CD4-positive, alpha-beta T cell treated with Interleukin-21 for 1 hour (primary cell): ENCODE measurements at regions not wholly inside any gene's neighbourhood (a gene's known extent, or its start where the extent isn't known, plus 50 kb on each side); places are given as distances from the start of the nearest gene placed in this dataset.
"Not testable (repeated sequence)": the region's sequence is repeated elsewhere in the genome, so short reads cannot be mapped to it uniquely, and the experiment has no call there.

ENCODE experiments used
- DNase-seq: peaks from one replicate; pipeline ENCODE4 v3.0.0-alpha.2; 2020

DNA sequence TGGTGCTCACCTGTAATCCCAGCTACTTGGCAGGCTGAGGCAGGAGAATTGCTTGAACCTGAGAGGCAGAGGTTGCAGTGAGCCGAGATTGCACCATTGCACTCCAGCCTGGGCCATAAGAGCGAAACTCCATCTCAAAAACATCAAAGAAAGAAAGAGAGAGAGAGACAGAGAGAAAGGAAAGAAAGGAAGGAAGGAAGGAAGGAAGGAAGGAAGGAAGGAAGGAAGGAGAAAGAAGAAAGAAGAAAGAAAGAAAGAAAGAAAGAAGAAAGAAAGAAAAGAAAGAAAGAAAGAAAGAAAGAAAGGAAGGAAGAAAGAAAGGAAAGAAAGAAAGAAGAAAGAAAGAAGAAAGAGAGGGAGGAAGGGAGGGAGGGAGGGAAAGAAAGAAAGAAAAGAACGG lies 69.4 kb upstream of the SLC25A33 start:
- not testable (repeated sequence) for DNase-seq

DNA sequence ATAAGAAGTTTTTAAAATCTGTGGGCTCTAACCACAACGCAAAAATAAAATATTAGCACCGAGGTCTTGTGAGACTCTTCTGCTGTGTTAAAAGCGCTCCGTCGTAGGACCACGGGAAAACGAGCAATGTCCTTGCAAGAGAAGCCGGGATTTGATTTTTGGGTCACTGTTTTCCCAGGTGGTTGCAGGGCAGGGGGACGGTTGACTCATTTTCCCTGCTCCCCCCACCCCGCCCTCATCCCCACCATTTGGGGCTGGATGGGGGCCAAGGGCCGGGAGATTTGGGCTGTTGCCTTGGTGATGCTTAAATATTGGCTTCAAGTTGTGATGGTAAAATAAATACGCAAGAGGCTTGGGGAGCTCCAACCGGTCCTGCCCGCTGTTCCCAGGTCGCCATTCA lies 67.6 kb upstream of the SLC25A33 start:
- DNase-seq, result no peak

DNA sequence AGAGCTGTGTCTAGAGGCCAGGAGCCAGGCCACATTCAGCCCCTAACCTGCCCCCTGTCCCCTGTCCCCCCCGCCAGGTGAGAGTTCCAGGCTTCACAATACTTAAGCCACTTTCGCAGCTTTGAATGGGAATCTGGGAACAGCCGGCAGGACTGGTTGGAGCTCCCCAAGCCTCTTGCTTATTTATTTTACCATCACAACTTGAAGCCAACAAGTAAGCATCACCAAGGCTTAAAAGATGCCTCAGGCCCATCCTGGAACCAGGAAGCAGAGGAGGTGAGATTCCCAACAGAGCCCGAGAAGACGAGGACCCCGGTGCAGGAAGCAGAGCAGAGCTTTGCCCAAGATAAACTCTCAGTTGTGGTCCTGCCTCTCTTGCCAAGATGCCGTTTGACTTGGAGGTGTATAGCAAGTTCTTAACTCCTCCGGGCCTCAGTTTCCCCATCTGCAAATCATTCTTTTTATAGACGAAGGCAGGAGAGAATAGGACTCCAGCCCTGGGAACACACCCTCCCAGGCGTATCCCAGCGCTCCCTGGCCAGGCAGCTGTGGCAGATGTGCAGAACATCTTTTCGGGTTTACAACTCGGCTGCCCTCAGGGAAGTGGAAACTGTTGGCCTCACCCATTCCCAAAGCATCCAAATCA lies 66.8 kb upstream of the SLC25A33 start:
- DNase-seq, result no peak

DNA sequence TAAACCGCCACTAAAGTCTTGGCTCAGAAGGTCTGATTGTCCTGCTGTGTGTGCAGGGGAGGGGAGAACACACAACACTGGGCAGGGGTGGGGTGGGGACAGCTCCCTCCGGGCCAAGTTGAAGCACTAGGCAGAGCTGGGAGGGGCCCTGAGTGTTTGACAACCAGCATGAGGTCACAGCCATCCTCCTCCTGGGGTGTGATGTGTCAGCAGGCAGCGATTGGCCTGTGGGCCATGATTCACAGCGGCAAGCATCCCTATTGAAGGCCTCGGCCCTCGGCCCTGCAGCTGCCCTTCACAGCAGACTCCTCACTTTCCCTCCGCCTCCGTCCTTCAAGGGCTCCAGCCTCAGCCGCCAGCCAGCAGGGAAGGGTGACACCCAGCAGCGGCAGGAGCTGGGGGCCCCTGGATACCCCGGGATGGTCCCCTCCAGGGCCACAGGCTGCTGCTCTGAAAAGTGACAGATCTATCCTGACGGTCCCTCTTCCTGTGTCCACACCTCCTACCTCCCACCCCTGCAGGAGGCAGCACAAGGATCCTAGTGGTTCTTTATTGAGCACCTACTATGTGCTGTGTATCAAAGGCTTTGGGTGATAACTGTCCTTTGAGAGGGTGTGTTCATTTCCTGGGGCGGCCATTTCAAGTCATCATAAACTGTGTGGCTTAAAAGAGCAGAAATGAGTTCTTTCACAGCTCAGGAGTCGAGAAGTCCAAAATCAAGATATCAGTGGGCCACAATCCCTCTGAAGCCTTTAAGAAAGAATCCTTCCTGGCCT lies 66.0 kb upstream of the SLC25A33 start:
- no peak for DNase-seq

DNA sequence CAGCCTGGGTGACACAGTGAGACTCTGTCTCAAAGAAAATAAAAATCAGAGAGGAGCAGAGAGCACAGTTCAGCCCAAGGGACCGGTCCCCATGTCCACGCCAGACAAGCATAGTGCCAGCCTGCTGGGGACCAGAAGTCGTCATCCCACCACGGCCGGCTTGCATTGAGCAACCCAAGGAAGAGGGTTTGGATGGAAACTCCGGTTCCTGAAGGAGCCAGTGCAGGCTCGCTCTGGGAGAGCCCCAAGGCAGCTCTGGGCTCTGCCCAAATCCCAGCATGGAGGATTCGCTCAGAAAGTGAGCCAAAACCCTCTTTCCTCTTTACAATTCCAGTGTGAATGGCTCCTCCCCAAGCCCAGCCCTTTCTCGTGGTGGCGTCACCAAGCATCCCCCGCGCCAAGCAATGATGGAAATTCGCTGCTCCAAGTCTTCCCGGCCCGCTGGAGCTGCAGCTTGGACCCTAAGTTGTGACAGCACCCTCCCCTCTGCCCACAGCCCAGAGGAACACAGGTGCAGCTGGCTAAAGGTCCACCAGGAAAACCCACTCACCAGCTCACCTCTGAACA lies 64.1 kb upstream of the SLC25A33 start:
- no peak for DNase-seq

DNA sequence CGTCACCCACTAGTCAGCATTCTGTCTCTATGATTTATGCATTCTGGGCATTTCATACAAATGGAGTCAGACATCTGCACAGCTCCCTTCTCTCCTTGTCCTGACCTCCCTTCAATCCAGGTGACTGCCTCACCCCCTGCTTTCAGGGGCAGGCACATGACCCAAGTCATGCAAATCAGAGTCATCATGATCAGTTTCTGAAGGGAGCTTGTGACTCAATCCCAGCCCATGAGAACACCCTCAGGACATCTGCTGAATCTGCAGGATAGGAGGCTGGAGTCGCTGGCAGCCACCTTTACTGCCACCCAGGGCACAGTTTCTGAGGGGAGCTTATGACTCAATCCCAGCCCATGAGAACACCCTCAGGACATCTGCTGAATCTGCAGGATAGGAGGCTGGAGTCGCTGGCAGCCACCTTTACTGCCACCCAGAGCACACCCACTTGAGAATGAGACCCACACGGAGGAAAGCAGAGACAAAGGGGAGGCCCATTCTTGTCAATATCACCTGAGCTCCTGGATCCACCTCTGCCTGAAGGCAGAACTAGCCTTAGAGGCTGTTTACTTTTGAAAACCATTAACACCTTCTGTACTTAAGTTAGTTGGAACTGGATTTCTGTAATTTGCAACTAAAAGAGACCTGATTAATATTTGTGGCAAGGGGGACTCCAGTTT lies 62.3 kb upstream of the SLC25A33 start:
- no peak for DNase-seq

DNA sequence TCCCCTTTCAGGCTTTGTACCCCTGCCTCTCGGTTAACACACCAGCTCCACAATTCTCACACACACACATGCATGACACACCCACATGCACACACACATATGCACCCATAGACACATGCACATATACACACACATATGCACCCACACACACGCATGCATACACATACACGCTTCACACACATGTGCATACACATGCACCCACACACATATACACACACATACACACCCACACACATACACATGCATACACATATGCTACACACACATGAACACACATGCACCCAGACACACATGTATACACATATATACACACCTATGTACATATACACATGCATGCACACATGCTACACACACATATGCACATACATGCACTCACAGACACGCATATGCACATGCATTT lies 61.7 kb upstream of the SLC25A33 start:
- DNase-seq, result no peak

DNA sequence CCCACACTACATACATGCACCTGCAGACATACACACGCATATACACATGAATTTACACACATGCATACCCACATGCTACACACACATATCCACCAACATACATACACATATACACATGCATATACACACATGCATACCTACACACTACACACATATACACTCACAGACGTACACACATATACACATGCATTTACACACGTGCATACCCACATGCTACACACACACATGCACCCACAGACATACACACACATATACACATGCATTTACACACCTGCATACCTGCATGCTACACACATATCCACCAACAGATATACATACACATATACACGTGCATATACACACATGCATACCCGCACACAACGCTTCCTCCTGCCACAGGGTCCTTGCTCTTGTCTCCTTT lies 61.2 kb upstream of the SLC25A33 start:
- DNase-seq, result no peak

DNA sequence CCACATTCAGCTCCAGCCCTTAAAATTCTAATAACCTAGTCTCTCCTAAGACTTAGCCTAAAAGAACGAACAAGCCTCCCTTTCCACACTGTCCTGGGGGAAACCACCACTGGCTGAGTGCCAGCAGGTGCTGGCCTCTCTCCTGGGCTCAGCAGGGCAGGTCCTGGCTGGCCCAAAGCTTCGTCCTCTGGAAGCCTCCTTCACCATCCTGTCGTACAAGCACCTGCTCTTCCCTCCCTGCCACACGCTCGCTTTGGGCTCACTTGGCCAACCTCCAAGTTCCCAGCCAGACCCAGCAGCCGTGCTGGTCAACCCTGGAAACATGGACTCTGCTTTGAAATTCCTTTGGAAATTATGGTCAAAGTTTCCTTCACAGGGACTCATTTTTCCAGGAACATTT lies 58.2 kb upstream of the SLC25A33 start:
- DNase-seq, result no peak

DNA sequence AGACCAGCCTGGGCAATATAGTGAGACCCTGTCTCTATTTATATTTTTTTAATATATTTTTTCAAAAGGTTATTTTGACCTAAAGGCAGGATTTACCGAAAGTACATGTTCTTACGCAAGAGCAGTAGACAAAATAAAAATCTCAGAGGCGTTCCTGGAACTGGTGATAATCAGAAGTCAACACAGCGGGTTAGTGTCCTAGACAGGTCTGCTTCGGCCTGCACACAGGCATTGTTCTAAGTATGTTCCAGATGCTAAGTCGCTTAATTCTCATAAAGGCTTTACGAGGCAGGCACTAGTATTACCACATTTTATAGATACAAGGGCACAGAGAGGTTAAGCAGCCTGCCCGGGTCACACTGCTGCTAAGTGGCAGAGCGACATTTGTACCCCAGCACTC lies 56.9 kb upstream of the SLC25A33 start:
- no peak for DNase-seq

DNA sequence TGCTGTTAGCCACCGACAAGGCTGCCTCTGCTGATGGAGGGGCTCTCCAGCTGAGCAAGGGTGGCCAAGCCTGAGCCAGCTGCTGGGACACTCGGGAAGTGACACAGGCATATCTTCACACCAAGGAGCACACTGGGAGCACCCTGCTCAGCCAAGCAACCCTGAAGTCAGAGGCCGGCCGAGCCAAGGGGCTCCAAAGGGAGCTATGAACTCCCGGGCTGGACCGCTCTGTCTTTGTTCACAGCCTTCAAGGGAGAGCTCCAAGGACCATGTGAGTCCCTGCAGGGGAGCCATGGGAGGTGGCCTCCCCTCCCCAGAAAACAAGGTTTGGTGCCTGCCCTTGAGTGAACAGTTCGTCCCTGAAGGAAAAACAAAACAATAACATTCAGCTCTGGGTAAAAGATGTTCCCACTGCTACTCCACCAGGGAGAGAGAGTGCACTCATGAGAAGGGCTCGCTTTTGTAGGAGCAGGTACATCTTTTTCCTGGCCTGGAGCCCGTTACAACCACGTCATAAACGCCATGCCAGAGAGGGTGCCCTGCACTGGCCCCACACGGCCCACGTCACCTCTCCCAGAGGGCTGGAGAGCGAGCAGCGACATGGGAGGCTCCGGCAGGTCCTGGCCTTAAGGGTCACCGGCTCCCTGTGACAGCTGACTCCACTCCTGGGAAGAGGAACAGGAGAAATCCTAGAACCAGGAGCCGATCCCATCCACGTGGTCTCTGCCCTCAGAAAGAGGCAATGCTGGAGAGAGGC lies 56.3 kb upstream of the SLC25A33 start:
- DNase-seq, result no peak

DNA sequence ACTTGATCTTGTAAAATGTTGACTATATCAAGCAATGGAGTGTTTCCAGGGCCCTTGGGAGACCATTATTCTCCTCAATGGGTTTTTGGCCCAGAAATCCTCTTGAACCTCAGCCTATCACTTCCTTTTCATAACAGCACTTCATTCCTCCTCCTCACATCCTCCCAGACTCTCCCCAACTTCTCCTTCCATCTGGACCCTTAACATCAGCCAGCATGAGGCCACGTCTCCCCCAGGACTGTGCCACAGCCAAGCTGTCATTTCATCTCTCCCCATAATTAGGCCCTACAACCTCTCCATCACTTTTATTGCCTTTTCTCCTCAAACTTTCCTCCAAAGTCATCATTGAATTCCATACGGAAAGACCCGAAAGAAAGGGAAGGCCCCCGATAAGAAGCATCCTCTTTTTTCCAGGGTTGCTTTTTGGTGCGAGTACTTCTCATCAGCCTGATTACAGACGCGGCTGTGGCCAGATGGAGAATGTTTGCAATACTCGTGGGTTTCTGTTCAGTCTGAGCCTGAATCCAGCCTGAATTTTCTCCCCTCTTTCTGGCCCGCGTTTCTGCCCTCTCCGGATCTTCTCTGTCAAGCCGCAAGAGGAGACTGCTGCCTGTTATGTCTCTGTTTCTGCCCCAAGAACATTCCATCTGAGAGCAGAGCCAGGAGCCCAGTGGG lies 52.7 kb upstream of the SLC25A33 start:
- no peak for DNase-seq
